ENCODE measurements at regions not wholly inside any gene's neighbourhood (a gene's known extent, or its start where the extent isn't known, plus 50 kb on each side); places are given as distances from the start of the nearest gene placed in this dataset.
A peak's percentile ranks its signal among the peaks of the same experiment; 100 is the strongest.

DNA sequence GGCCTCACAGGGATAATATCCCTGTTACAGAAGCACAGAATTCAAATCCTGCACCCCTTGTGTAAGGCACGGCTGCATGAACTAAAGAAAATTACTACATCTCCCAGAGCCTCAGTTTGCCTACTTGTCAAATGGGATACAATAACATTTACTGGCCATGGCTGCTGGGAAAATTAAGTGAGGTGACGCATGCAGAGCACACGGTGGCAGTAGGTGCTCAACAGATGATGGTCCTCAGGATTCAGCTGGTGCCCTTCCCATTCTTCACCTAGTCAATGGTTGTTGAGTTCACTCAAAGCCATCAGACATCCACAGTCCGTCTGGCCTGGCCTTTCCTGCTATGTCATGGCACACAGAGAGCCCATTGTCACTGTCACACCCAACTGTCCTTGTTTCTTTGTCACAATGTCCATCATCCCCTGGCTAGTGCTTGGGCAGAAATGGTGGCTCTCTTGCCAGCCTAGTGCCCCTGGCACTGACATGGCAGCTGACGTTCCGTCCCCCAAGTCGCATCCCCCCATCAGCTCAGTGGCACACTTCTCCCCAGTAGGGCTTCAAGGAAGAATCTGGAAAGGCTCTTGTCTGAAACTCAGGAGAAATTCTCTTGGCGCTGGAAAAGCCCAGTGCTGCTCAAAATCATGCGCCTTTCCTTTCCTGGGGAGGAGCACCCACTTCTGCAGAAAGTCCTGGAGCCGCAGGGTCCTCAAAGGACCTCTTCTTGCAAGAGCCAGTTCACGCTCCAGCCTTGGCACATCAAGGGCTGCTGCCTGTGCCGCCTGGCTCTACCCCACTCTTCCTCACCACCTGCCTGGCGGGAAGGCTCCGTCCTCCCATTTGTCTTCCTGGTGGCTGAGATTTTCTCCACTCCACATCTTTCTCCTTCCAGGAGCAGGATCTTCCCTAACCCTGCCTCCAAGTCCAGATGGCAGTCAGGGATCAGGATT is 55.9 kb upstream of the SLC66A3 start:
- FAIRE-seq = no peak
- DNase-seq (ENCODE audit: insufficient read length, low spot score) = no peak
- no peak for TF ChIP-seq POLR2A (IDR thresholded peaks at IDR 0.05; ENCODE audit: low read depth, low read length)

GRCh38 chr2:11100130-11100529 is 55.1 kb upstream of the SLC66A3 start:
- TF ChIP-seq POLR2A (IDR thresholded peaks at IDR 0.05; ENCODE audit: low read depth, low read length) (no peak), SPI1 (IDR thresholded peaks at IDR 0.05; ENCODE audit: low read depth, low read length) (no peak), PAX5 (IDR thresholded peaks at IDR 0.05; ENCODE audit: insufficient read depth, low read length, severe bottlenecking) (no peak), POLR2AphosphoS5 (IDR thresholded peaks at IDR 0.05; ENCODE audit: low read depth, low read length) (no peak), POU2F2 (IDR thresholded peaks at IDR 0.05; ENCODE audit: low read depth, low read length) (no peak), TAF1 (IDR thresholded peaks at IDR 0.05; ENCODE audit: low read depth, low read length) (no peak)
- FAIRE-seq (no peak), DNase-seq (ENCODE audit: insufficient read length, low spot score) (no peak)

DNA sequence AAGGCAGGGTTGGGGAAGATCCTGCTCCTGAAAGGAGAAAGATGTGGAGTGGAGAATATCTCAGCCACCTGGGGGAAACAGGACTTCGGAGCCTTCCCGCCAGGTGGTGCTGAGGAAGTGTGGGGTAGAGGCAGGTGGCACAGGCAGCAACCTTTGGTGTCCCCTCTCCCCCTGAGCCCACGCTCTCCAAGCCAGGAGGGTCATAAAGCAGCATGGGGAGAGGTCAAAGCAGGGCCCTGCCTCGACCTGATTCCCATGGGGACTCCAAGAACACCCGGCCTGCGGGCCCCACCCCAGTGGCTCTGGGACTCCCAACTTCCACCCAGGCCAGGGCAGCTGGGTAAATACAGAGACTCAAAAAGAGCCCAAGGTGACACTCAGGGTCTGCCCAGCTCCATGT is 54.3 kb upstream of the SLC66A3 start:
- TF ChIP-seq SPI1 (IDR thresholded peaks at IDR 0.05; ENCODE audit: low read depth, low read length) (no peak), TAF1 (IDR thresholded peaks at IDR 0.05; ENCODE audit: low read depth, low read length) (no peak), POLR2A (IDR thresholded peaks at IDR 0.05; ENCODE audit: low read depth, low read length) (no peak), POU2F2 (IDR thresholded peaks at IDR 0.05; ENCODE audit: low read depth, low read length) (no peak), POLR2AphosphoS5 (IDR thresholded peaks at IDR 0.05; ENCODE audit: low read depth, low read length) (no peak)
- no peak for FAIRE-seq
- DNase-seq (ENCODE audit: insufficient read length, low spot score) = no peak

GRCh38 chr2:11101430-11101829 is 53.8 kb upstream of the SLC66A3 start:
- FAIRE-seq (no peak), DNase-seq (ENCODE audit: insufficient read length, low spot score) (no peak)
- TF ChIP-seq PAX5 (IDR thresholded peaks at IDR 0.05; ENCODE audit: insufficient read depth, low read length, severe bottlenecking) (no peak), POLR2A (IDR thresholded peaks at IDR 0.05; ENCODE audit: low read depth, low read length) (no peak), SPI1 (IDR thresholded peaks at IDR 0.05; ENCODE audit: low read depth, low read length) (no peak), POU2F2 (IDR thresholded peaks at IDR 0.05; ENCODE audit: low read depth, low read length) (no peak), TAF1 (IDR thresholded peaks at IDR 0.05; ENCODE audit: low read depth, low read length) (no peak), POLR2AphosphoS5 (IDR thresholded peaks at IDR 0.05; ENCODE audit: low read depth, low read length) (no peak)

GRCh38 chr2:11102466-11102865 is 52.8 kb upstream of the SLC66A3 start:
- DNase-seq (ENCODE audit: insufficient read length, low spot score) (no peak), FAIRE-seq (no peak)
- TF ChIP-seq POLR2AphosphoS5 (IDR thresholded peaks at IDR 0.05; ENCODE audit: low read depth, low read length) = no peak
- no peak for TF ChIP-seq POLR2A (IDR thresholded peaks at IDR 0.05; ENCODE audit: low read depth, low read length)
- no peak for TF ChIP-seq SPI1 (IDR thresholded peaks at IDR 0.05; ENCODE audit: low read depth, low read length)
- no peak for TF ChIP-seq PAX5 (IDR thresholded peaks at IDR 0.05; ENCODE audit: insufficient read depth, low read length, severe bottlenecking)
- TF ChIP-seq TAF1 (IDR thresholded peaks at IDR 0.05; ENCODE audit: low read depth, low read length) = no peak
- TF ChIP-seq POU2F2 (IDR thresholded peaks at IDR 0.05; ENCODE audit: low read depth, low read length) = no peak

GRCh38 chr2:11102956-11103860 is 52.1 kb upstream of the SLC66A3 start:
- FAIRE-seq = no peak
- TF ChIP-seq PAX5 (IDR thresholded peaks at IDR 0.05; ENCODE audit: insufficient read depth, low read length, severe bottlenecking) (no peak), TAF1 (IDR thresholded peaks at IDR 0.05; ENCODE audit: low read depth, low read length) (no peak), SPI1 (IDR thresholded peaks at IDR 0.05; ENCODE audit: low read depth, low read length) (no peak), POU2F2 (IDR thresholded peaks at IDR 0.05; ENCODE audit: low read depth, low read length) (no peak), POLR2AphosphoS5 (IDR thresholded peaks at IDR 0.05; ENCODE audit: low read depth, low read length) (no peak), POLR2A (IDR thresholded peaks at IDR 0.05; ENCODE audit: low read depth, low read length) (no peak)
- DNase-seq (ENCODE audit: insufficient read length, low spot score) = no peak

DNA sequence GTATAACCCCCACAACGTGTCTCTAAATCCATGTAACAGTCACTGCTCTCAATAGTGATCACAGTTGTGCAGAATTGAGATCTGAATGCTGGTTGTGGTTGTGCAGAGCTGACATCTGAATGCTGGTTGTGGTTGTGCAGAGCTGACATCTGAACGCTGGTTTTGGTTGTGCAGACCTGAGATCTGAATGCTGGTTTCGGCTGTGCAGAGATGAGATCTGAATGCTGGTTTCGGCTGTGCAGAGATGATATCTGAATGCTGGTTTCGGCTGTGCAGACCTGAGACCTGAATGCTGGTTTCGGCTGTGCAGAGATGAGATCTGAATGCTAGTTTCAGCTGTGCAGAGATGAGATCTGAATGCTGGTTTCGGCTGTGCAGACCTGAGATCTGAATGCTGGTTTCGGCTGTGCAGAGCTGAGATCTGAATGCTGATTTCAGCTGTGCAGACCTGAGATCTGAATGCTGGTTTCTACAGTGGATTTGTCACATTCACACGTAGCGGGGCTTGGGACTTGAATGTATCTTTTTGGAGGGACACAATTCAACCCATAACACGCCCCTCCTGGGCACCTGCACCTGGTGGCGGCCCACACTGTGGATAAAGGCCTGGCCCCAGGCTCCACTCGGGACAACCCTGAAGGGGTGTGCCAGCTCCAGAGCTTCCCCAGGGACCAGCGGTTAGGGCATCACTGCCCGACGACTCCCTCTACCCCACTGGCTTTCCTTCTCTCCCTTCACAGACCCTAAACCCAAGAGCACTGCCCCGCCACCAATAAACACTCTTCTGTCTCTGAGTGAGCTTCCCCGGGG is 51.1 kb upstream of the SLC66A3 start:
- DNase-seq (ENCODE audit: insufficient read length, low spot score) (no peak), FAIRE-seq (peak; percentile 99)
- no peak for TF ChIP-seq PAX5 (IDR thresholded peaks at IDR 0.05; ENCODE audit: insufficient read depth, low read length, severe bottlenecking)
- TF ChIP-seq POU2F2 (IDR thresholded peaks at IDR 0.05; ENCODE audit: low read depth, low read length) = no peak
- TF ChIP-seq POLR2A (IDR thresholded peaks at IDR 0.05; ENCODE audit: low read depth, low read length) = no peak
- TF ChIP-seq TAF1 (IDR thresholded peaks at IDR 0.05; ENCODE audit: low read depth, low read length) = no peak
- TF ChIP-seq POLR2AphosphoS5 (IDR thresholded peaks at IDR 0.05; ENCODE audit: low read depth, low read length) = no peak
- no peak for TF ChIP-seq SPI1 (IDR thresholded peaks at IDR 0.05; ENCODE audit: low read depth, low read length)

DNA sequence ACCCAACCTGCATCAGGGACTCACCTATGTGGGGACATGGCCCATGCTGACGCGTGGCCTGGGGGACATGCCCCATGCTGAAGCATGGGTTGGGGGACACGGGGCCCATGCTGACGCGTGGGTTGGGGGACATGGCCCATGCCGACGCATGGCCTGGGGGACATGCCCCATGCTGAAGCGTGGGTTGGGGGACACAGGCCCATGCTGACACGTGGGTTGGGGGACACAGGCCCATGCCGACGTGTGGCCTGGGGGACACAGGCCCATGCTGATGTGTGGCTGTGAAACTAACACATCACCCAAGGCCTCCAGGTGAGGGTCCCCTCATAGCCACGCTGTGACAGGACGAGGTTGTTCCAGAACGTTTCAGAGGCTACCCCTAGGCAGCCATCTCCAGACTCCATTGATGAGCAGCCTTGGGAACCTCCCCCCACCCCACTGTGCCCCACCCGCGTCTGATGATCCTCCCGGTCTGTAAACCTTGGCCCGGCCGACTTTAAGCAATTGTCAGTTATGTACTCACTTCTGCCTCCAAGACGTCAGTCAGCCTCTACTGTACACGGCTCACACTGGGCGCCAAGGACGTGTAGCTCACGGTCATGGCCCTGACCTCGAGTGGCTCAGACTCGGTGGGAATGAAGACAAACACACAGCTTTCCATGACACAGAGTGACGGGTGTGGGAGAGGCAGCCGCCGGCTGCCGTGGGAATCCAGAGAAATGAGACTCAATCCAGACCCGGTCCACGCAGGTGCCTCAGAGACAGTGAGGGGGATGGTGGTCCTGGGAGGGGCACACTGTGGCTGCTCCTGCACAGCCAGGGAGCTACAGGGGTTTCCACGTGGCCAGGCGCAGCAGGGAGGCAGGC is 50.2 kb upstream of the SLC66A3 start:
- FAIRE-seq = no peak
- TF ChIP-seq PAX5 (IDR thresholded peaks at IDR 0.05; ENCODE audit: insufficient read depth, low read length, severe bottlenecking) (no peak), POLR2AphosphoS5 (IDR thresholded peaks at IDR 0.05; ENCODE audit: low read depth, low read length) (no peak), POU2F2 (IDR thresholded peaks at IDR 0.05; ENCODE audit: low read depth, low read length) (no peak), POLR2A (IDR thresholded peaks at IDR 0.05; ENCODE audit: low read depth, low read length) (no peak), SPI1 (IDR thresholded peaks at IDR 0.05; ENCODE audit: low read depth, low read length) (no peak), TAF1 (IDR thresholded peaks at IDR 0.05; ENCODE audit: low read depth, low read length) (no peak)
- DNase-seq (ENCODE audit: insufficient read length, low spot score) = no peak
